GM12878 (cell line): ENCODE measurements at regions not wholly inside any gene's neighbourhood (a gene's known extent, or its start where the extent isn't known, plus 50 kb on each side); places are given as distances from the start of the nearest gene placed in this dataset.

Experiments
- ATAC-seq: fragments of 200-7000 bp; cut with Tn5 transposase; 3 replicates; pipeline ENCODE4 v1.9.1; 2020; ENCODE audit warnings: mild to moderate bottlenecking, moderate library complexity
- BruUV-seq: library from RNA; stranded (reverse); fragments of 400-500 nt; replicated peaks from 2 replicates; lab custom pipeline; 2021; lab: Mats Ljungman, UMichigan
- CTCF ChIA-PET: fragments of 300-600 bp; sonication (Branson Sonifier 250); formaldehyde crosslinking; extraction: SDS; loops from one replicate; lab custom pipeline; 2021; ENCODE audit warnings: inconsistent platforms; lab: Yijun Ruan, JAX
- POLR2A ChIA-PET: fragments of 350-600 bp; formaldehyde crosslinking; extraction: SDS; loops from one replicate; lab custom pipeline; 2021; ENCODE audit warnings: inconsistent platforms; lab: Charles Lee
- RAD21 ChIA-PET: fragments of 300-600 bp; sonication (Branson Sonifier 250); formaldehyde crosslinking; loops from one replicate; lab custom pipeline; 2023; ENCODE audit warnings: antibody characterized with exemption; ENCODE audit not compliant: unreplicated experiment; lab: Charles Lee
- SMC1A ChIA-PET: fragments of 300-600 bp; sonication (Branson Sonifier 250); formaldehyde crosslinking; loops from one replicate; lab custom pipeline; 2023; ENCODE audit not compliant: unreplicated experiment, uncharacterized antibody; lab: Charles Lee
- DNase-seq: peaks from one replicate; pipeline ENCODE4 v3.0.0-alpha.2; 2011; ENCODE audit warnings: low read depth, low spot score
- FAIRE-seq: peaks from 3 replicates; lab custom pipeline; 2011; peaks lifted over from hg19 to GRCh38; lab: Jason Lieb, UNC
- H2AFZ ChIP-seq: 2 replicates; pipeline ENCODE4 v1.6.0; 2011; ENCODE audit warnings: low read depth, low read length, control low read depth; ENCODE audit not compliant: control insufficient read depth
- H3K27ac ChIP-seq: 2 replicates; pipeline ENCODE4 v1.5.1; 2011; ENCODE audit warnings: control low read depth; ENCODE audit not compliant: control insufficient read depth, insufficient read depth
- H3K27me3 ChIP-seq, 2 experiments: replicated peaks in 1 of 2; 2 replicates each; pipeline versions ENCODE4 v1.6.0 to v1.6.1; 2011; ENCODE audit warnings: low read length in 1 of 2; ENCODE audit not compliant: control insufficient read depth in 2 of 2, insufficient read depth in 2 of 2
- H3K36me3 ChIP-seq, 2 experiments: 2 replicates each; pipeline ENCODE4 v1.5.1; 2011; ENCODE audit warnings: low read length in 1 of 2; ENCODE audit not compliant: control insufficient read depth in 2 of 2, insufficient read depth in 2 of 2
- H3K4me1 ChIP-seq: 2 replicates; pipeline ENCODE4 v1.6.1; 2011; ENCODE audit warnings: mild to moderate bottlenecking, low read length, moderate library complexity, mixed read lengths; ENCODE audit not compliant: control insufficient read depth, insufficient read depth
- H3K4me2 ChIP-seq: 2 replicates; pipeline ENCODE4 v1.6.0; 2011; ENCODE audit warnings: control low read depth; ENCODE audit not compliant: control insufficient read depth, insufficient read depth
- H3K4me3 ChIP-seq: fragments of 200-600 bp; sonication (generic); 2 replicates; pipeline ENCODE4 v1.5.1; 2016
- H3K79me2 ChIP-seq: 2 replicates; pipeline ENCODE4 v1.6.0; 2011; ENCODE audit warnings: low read length; ENCODE audit not compliant: control insufficient read depth, insufficient read depth
- H3K9ac ChIP-seq: 2 replicates; pipeline ENCODE4 v1.8.0; 2011; ENCODE audit warnings: low read length, control low read depth, mixed read lengths; ENCODE audit not compliant: control insufficient read depth, insufficient read depth
- H3K9me3 ChIP-seq: replicated peaks from 3 replicates; pipeline ENCODE4 v1.5.1; 2011; ENCODE audit warnings: mild to moderate bottlenecking, low read length; ENCODE audit not compliant: control insufficient read depth, insufficient read depth
- H4K20me1 ChIP-seq: 2 replicates; pipeline ENCODE4 v1.6.0; 2011; ENCODE audit not compliant: control insufficient read depth, insufficient read depth
- CBFB ChIP-seq: IDR thresholded peaks from 2 replicates; pipeline ENCODE4 v1.6.1; 2016; ENCODE audit warnings: antibody characterized with exemption, low read depth
- CBX5 ChIP-seq: sonication (generic); IDR thresholded peaks from 2 replicates; pipeline ENCODE4 v1.6.1; 2016; ENCODE audit warnings: low read depth, moderate library complexity, mild to moderate bottlenecking, inconsistent platforms
- GABPA ChIP-seq: IDR thresholded peaks from 2 replicates; pipeline ENCODE4 v1.6.1; 2014; ENCODE audit warnings: antibody characterized with exemption, low read depth, mild to moderate bottlenecking, inconsistent platforms
- KDM1A ChIP-seq: fragments of 200-600 bp; sonication (generic); IDR thresholded peaks from 2 replicates; pipeline ENCODE4 v1.6.1; 2016; ENCODE audit warnings: borderline replicate concordance
- MEF2B ChIP-seq: fragments of 450-650 bp; IDR thresholded peaks from 2 replicates; pipeline ENCODE4 v1.6.1; 2018; ENCODE audit warnings: mild to moderate bottlenecking, moderate library complexity; ENCODE audit not compliant: partially characterized antibody, poor library complexity, severe bottlenecking
- RUNX3 ChIP-seq: IDR thresholded peaks from 2 replicates; pipeline ENCODE4 v1.6.1; 2012; ENCODE audit warnings: low read length, inconsistent platforms
- TARDBP ChIP-seq: IDR thresholded peaks from 2 replicates; pipeline ENCODE4 v1.6.1; 2016; ENCODE audit warnings: borderline replicate concordance
- TCF7 ChIP-seq: IDR thresholded peaks from 2 replicates; pipeline ENCODE4 v1.6.1; 2014; ENCODE audit warnings: antibody characterized with exemption, borderline replicate concordance
- ZNF384 ChIP-seq: IDR thresholded peaks from 2 replicates; pipeline ENCODE4 v1.6.1; 2012; ENCODE audit warnings: low read depth, mild to moderate bottlenecking, low read length, improper control_type of control experiment, borderline replicate concordance
- WGBS: methylation state at CpG from one replicate; pipeline ENCODE4 v1.1.6; 2016; ENCODE audit warnings: low lambda C conversion rate; ENCODE audit not compliant: insufficient replicate concordance, insufficient coverage; ENCODE audit errors: missing lambda C conversion rate; 5-methylcytosine and 5-hydroxymethylcytosine counted together
- in situ Hi-C: fragments of 300-500 bp; cut with MboI; formaldehyde crosslinking; loops from 9 replicates; pipeline ENCODE4 v1.14.3; 2018; ENCODE audit warnings: mixed read lengths
- intact Hi-C: fragments of 100-400 bp; cut with micrococcal nuclease; formaldehyde crosslinking; loops from one replicate; pipeline ENCODE4 v1.14.2; 2022; ENCODE audit not compliant: unreplicated experiment
- TF ChIP-seq, protein P1 (sequence below): fragments of 150-350 bp; IDR thresholded peaks from 2 replicates; pipeline ENCODE4 v1.6.1; 2014; ENCODE audit warnings: mild to moderate bottlenecking, low read depth, low read length
- TF ChIP-seq, protein P2 (sequence below): fragments of 450-650 bp; formaldehyde crosslinking; IDR thresholded peaks from 2 replicates; pipeline ENCODE4 v1.5.0; 2022; ENCODE audit warnings: mild to moderate bottlenecking, missing genetic modification characterization
- TF ChIP-seq, protein P3 (sequence below): IDR thresholded peaks from 2 replicates; pipeline ENCODE4 v1.6.1; 2012; ENCODE audit warnings: low read depth, low read length, improper control_type of control experiment

DNA sequence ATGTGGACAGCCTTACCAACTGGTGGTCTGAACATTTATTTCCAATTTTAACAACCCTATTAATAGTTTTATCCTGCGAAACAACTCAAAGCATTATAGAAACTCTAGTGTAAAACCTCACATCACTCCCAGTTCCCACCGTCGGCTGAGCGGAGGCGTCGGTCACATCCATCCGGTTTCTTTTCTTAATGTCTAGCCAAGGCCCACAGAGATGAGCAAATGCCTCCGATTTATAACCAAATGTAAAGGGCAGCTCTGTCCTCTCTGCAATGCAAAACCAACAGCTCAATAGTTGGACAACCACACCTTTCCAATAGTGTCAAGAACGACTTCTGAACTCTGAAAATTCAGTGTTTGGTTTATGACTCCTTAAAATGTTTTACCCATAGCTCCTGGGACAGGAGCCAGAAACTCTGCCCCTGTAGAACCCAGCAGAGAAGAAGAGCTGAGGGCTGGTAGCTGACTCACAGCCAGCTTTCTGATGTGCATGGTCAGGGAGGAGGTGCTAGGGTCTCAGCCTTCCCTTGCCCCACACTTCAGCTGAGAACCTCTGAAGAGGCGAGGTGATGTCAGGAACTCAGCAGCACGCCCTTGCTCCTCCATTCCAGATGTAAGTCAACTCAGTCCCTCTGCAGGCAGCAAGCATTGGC, 90.2 kb upstream of the UQCRFS1 start:
- POLR2A ChIA-PET: no interaction called here
- 54% methylated on average over 11 of the region's 11 CpGs for WGBS
- in situ Hi-C loops: no loop called here
- TF ChIP-seq TCF7: no peak
- TF ChIP-seq CBFB: no peak
- no peak for TF ChIP-seq TARDBP
- TF ChIP-seq RUNX3: no peak
- TF ChIP-seq ZNF384: no peak
- TF ChIP-seq, protein P1, sequence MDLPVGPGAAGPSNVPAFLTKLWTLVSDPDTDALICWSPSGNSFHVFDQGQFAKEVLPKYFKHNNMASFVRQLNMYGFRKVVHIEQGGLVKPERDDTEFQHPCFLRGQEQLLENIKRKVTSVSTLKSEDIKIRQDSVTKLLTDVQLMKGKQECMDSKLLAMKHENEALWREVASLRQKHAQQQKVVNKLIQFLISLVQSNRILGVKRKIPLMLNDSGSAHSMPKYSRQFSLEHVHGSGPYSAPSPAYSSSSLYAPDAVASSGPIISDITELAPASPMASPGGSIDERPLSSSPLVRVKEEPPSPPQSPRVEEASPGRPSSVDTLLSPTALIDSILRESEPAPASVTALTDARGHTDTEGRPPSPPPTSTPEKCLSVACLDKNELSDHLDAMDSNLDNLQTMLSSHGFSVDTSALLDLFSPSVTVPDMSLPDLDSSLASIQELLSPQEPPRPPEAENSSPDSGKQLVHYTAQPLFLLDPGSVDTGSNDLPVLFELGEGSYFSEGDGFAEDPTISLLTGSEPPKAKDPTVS: no peak
- no peak for TF ChIP-seq GABPA
- TF ChIP-seq, all 136 proteins: peak for 0
- Histone ChIP-seq H3K9ac (no peak overlapping the region), H4K20me1 (no peaks in the 10 kb centered on the region), H3K4me1 (no peaks in the 10 kb centered on the region), H3K4me3 (no peak overlapping the region), H3K9me3 (no peaks in the 10 kb centered on the region), H3K4me2 (no peak overlapping the region), H3K79me2 (no peaks in the 10 kb centered on the region), H3K27ac (no peak overlapping the region), H2AFZ (no peak overlapping the region), H3K36me3 (no peaks in the 10 kb centered on the region), H3K27me3 (no peaks in the 10 kb centered on the region)
- CTCF ChIA-PET: no interaction called here
- no peak for DNase-seq
- no peak for ATAC-seq
- BruUV-seq: no TSS peak
- intact Hi-C loops: no loop called here
- FAIRE-seq: no peak
- RAD21 ChIA-PET: no interaction called here
- SMC1A ChIA-PET: interaction anchor here (0.6 kb wide), 1 partner anchor 562 kb away, joined by 4 read pairs; no protein-coding TSS in a partner anchor

DNA sequence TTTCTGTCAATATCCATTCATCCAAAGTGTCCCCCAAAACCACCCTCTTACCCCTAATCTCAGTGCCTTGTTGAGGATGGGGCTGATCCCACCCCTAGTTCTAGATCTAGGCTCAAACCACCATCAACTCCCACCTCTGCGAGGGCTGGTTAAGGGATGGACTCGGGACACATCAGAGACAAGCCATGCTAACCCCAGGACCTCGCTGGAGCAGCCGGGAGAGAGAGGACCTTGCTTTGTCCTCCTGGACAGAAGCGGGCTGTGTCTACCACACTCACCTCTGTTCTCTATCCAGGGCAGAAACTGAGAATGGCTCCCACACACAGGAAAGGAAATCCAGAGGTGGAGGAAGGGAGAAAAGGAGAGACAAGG, 90.8 kb upstream of the UQCRFS1 start:
- CTCF ChIA-PET: no interaction called here
- POLR2A ChIA-PET: no interaction called here
- Histone ChIP-seq H3K4me1 (no peaks in the 10 kb centered on the region), H3K27ac (no peak overlapping the region), H2AFZ (no peak overlapping the region), H3K27me3 (no peaks in the 10 kb centered on the region), H3K4me3 (no peak overlapping the region), H3K36me3 (no peaks in the 10 kb centered on the region), H3K4me2 (no peak overlapping the region), H3K9ac (no peak overlapping the region), H3K79me2 (no peaks in the 10 kb centered on the region), H4K20me1 (no peaks in the 10 kb centered on the region), H3K9me3 (no peaks in the 10 kb centered on the region)
- SMC1A ChIA-PET: no interaction called here
- no peak for FAIRE-seq
- intact Hi-C loops (no loop called here), in situ Hi-C loops (no loop called here)
- ATAC-seq: no peak
- no peak for DNase-seq
- no TSS peak for BruUV-seq
- RAD21 ChIA-PET: no interaction called here
- 12% methylated on average over 5 of the region's 5 CpGs for WGBS
- no peak for TF ChIP-seq MEF2B
- no peak for TF ChIP-seq KDM1A
- no peak for TF ChIP-seq CBX5
- TF ChIP-seq, protein P2, sequence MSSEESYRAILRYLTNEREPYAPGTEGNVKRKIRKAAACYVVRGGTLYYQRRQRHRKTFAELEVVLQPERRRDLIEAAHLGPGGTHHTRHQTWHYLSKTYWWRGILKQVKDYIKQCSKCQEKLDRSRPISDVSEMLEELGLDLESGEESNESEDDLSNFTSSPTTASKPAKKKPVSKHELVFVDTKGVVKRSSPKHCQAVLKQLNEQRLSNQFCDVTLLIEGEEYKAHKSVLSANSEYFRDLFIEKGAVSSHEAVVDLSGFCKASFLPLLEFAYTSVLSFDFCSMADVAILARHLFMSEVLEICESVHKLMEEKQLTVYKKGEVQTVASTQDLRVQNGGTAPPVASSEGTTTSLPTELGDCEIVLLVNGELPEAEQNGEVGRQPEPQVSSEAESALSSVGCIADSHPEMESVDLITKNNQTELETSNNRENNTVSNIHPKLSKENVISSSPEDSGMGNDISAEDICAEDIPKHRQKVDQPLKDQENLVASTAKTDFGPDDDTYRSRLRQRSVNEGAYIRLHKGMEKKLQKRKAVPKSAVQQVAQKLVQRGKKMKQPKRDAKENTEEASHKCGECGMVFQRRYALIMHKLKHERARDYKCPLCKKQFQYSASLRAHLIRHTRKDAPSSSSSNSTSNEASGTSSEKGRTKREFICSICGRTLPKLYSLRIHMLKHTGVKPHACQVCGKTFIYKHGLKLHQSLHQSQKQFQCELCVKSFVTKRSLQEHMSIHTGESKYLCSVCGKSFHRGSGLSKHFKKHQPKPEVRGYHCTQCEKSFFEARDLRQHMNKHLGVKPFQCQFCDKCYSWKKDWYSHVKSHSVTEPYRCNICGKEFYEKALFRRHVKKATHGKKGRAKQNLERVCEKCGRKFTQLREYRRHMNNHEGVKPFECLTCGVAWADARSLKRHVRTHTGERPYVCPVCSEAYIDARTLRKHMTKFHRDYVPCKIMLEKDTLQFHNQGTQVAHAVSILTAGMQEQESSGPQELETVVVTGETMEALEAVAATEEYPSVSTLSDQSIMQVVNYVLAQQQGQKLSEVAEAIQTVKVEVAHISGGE (CRISPR knock-in tag): no peak
- TF ChIP-seq, protein P3, sequence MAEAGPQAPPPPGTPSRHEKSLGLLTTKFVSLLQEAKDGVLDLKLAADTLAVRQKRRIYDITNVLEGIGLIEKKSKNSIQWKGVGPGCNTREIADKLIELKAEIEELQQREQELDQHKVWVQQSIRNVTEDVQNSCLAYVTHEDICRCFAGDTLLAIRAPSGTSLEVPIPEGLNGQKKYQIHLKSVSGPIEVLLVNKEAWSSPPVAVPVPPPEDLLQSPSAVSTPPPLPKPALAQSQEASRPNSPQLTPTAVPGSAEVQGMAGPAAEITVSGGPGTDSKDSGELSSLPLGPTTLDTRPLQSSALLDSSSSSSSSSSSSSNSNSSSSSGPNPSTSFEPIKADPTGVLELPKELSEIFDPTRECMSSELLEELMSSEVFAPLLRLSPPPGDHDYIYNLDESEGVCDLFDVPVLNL: no peak
